ENCODE measurements at regions not wholly inside any gene's neighbourhood (a gene's known extent, or its start where the extent isn't known, plus 50 kb on each side); places are given as distances from the start of the nearest gene placed in this dataset.

DNA sequence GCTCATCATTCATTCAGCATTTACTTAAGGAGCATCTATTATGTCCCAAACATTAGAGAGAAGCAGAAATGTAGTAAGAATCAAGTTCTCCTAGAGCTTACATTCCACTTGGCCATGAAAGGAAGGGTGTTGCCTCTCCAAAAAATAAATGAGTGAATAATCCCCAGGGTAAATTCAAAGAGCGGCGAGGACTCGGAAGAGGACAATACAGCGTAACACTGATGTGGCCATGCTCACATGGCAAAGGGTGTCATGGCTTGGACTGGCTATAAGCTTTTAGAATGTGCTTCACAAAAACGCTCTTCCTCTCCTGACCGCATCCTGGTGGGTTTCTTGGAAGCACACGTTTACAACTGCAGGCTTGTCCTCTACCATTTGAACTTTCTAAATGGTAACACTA is 290.2 kb downstream of the IRS2 start:
- TF ChIP-seq, protein P1, sequence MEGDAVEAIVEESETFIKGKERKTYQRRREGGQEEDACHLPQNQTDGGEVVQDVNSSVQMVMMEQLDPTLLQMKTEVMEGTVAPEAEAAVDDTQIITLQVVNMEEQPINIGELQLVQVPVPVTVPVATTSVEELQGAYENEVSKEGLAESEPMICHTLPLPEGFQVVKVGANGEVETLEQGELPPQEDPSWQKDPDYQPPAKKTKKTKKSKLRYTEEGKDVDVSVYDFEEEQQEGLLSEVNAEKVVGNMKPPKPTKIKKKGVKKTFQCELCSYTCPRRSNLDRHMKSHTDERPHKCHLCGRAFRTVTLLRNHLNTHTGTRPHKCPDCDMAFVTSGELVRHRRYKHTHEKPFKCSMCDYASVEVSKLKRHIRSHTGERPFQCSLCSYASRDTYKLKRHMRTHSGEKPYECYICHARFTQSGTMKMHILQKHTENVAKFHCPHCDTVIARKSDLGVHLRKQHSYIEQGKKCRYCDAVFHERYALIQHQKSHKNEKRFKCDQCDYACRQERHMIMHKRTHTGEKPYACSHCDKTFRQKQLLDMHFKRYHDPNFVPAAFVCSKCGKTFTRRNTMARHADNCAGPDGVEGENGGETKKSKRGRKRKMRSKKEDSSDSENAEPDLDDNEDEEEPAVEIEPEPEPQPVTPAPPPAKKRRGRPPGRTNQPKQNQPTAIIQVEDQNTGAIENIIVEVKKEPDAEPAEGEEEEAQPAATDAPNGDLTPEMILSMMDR (IDR thresholded peaks at IDR 0.05; ENCODE audit: borderline replicate concordance, extremely low read depth, low read length, poor library complexity, severe bottlenecking), result no peak
- TF ChIP-seq EZH2 (IDR thresholded peaks at IDR 0.05; ENCODE audit: borderline replicate concordance, low read depth, low read length, severe bottlenecking), result no peak

Data from DND-41 (cell line).